OCI-LY3 (cell line): ENCODE measurements at regions not wholly inside any gene's neighbourhood (a gene's known extent, or its start where the extent isn't known, plus 50 kb on each side); places are given as distances from the start of the nearest gene placed in this dataset.
"Not testable (repeated sequence)": the region's sequence is repeated elsewhere in the genome, so short reads cannot be mapped to it uniquely, and the experiment has no call there.

Experiments used
- H2AFZ ChIP-seq: fragments of 200-600, 300-600 bp; shearing (Covaris generic); 2 replicates; pipeline ENCODE4 v1.6.0; 2014; ENCODE audit warnings: antibody characterized with exemption, low read depth, low read length
- H3K27ac ChIP-seq: fragments of 200-600, 300-600 bp; sonication (generic); 2 replicates; pipeline ENCODE4 v1.5.1; 2014; ENCODE audit warnings: mild to moderate bottlenecking, low read length, moderate library complexity, mixed read lengths
- H3K27me3 ChIP-seq: fragments of 200-600, 300-600 bp; sonication (generic); 2 replicates; pipeline ENCODE4 v1.6.1; 2014; ENCODE audit warnings: low read depth, low read length, mixed read lengths
- H3K36me3 ChIP-seq: fragments of 200-600, 300-600 bp; sonication (generic); replicated peaks from 2 replicates; pipeline ENCODE3; 2014; ENCODE audit warnings: low read depth, low read length, mixed read lengths
- H3K4me1 ChIP-seq: fragments of 300-600, 200-600 bp; sonication (generic); 2 replicates; pipeline ENCODE4 v1.6.1; 2014; ENCODE audit warnings: low read length, mixed read lengths
- H3K4me2 ChIP-seq: fragments of 200-600, 300-600 bp; sonication (generic); 2 replicates; pipeline ENCODE4 v1.6.1; 2014; ENCODE audit warnings: low read length, mixed read lengths
- H3K4me3 ChIP-seq: fragments of 300-600, 200-600 bp; sonication (generic); 2 replicates; pipeline ENCODE4 v1.5.1; 2014; ENCODE audit warnings: antibody characterized with exemption, mild to moderate bottlenecking, low read length, moderate library complexity
- H3K79me2 ChIP-seq: fragments of 300-600, 200-600 bp; shearing (Covaris generic); 2 replicates; pipeline ENCODE4 v1.6.1; 2014; ENCODE audit warnings: mild to moderate bottlenecking, low read length, mixed read lengths
- H3K9ac ChIP-seq: fragments of 300-600, 200-600 bp; shearing (Covaris generic); 2 replicates; pipeline ENCODE4 v1.6.0; 2014; ENCODE audit warnings: mild to moderate bottlenecking, low read length, moderate library complexity
- H3K9me3 ChIP-seq: fragments of 200-600, 300-600 bp; shearing (Covaris generic); 2 replicates; pipeline ENCODE4 v1.6.1; 2014; ENCODE audit warnings: low read length, mixed read lengths; ENCODE audit not compliant: insufficient read depth
- H4K20me1 ChIP-seq: fragments of 200-600, 300-600 bp; sonication (generic); 2 replicates; pipeline ENCODE4 v1.6.1; 2016; ENCODE audit warnings: low read length, mixed read lengths; ENCODE audit not compliant: insufficient read depth
- CTCF ChIP-seq: fragments of 200-600, 300-600 bp; sonication (generic); IDR thresholded peaks from 2 replicates; pipeline ENCODE4 v1.5.1; 2014; ENCODE audit warnings: antibody characterized with exemption, low read length, low read depth
- EZH2phosphoT487 ChIP-seq: fragments of 200-600 bp; shearing (Covaris generic); IDR thresholded peaks from 2 replicates; pipeline ENCODE4 v1.6.1; 2018; ENCODE audit warnings: antibody characterized with exemption, mixed run types, low read depth

DNA sequence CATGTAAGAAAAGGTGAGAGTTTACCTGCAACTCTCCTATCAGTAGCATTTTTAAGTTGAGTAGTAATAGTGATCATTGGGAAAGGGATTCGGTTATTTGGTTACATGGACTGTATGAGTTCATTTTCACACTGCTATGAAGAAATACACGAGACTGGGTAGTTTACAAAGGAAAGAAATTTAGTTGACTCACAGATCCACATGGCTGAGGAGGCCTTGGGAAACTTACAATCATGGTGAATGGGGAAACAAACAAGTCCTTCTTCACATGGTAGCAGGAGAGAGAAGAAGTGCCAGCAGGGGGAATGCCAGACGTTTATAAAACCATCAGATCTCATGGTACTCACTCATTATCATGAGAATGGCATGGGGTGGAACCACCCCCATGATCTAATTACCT, 59.3 kb upstream of the FBXO28 start:
- no peaks in the 10 kb centered on the region for H3K9me3 ChIP-seq
- H3K36me3 ChIP-seq: no peaks in the 10 kb centered on the region
- H3K27me3 ChIP-seq: 0 out of 2 replicates have a peak, but pooled peaks cover 3% of the 10 kb centered on the region
- H3K4me3 ChIP-seq: no peak overlapping the region
- H3K4me1 ChIP-seq: peaks cover 4% of the 10 kb centered on the region
- H3K79me2 ChIP-seq: no peaks in the 10 kb centered on the region
- no peaks in the 10 kb centered on the region for H4K20me1 ChIP-seq
- no peak overlapping the region for H2AFZ ChIP-seq
- TF ChIP-seq EZH2phosphoT487 (no peak), CTCF (no peak)
- no peak overlapping the region for H3K4me2 ChIP-seq
- no peak overlapping the region for H3K27ac ChIP-seq
- no peak overlapping the region for H3K9ac ChIP-seq

GRCh38 chr1:224054012-224054411, 59.9 kb upstream of the FBXO28 start:
- Histone ChIP-seq H2AFZ (no peak overlapping the region), H4K20me1 (no peaks in the 10 kb centered on the region), H3K4me3 (no peak overlapping the region), H3K4me2 (no peak overlapping the region), H3K9me3 (no peaks in the 10 kb centered on the region), H3K9ac (no peak overlapping the region), H3K27ac (no peak overlapping the region), H3K36me3 (no peaks in the 10 kb centered on the region), H3K4me1 (peaks cover 4% of the 10 kb centered on the region), H3K27me3 (0 out of 2 replicates have a peak, but pooled peaks cover 5% of the 10 kb centered on the region), H3K79me2 (no peaks in the 10 kb centered on the region)
- TF ChIP-seq CTCF (no peak), EZH2phosphoT487 (no peak)

DNA sequence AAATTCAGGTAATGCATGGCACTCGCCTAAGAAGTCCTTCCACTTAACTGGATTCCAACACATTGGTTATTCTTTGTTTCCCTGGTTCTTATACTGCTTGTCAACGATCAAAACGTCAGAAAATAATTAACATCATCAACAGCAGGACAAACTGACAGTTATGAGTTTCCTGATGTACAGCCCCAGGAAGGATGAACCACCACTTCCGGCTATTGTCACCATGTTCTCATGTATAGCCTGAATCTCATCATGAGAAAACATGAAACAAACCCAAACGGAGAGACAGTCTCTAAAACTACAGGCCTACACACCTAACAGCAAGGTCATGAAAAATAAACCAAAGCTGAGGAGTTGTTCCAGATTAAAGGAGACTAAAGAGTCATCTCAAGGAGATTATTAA, 60.5 kb upstream of the FBXO28 start:
- Histone ChIP-seq H3K27ac (no peak overlapping the region), H4K20me1 (no peaks in the 10 kb centered on the region), H3K9me3 (no peaks in the 10 kb centered on the region), H3K79me2 (no peaks in the 10 kb centered on the region), H2AFZ (no peak overlapping the region), H3K9ac (no peak overlapping the region), H3K4me2 (no peak overlapping the region), H3K4me1 (peaks cover 4% of the 10 kb centered on the region), H3K4me3 (no peak overlapping the region), H3K36me3 (no peaks in the 10 kb centered on the region), H3K27me3 (0 out of 2 replicates have a peak, but pooled peaks cover 5% of the 10 kb centered on the region)
- TF ChIP-seq EZH2phosphoT487: no peak
- no peak for TF ChIP-seq CTCF

GRCh38 chr1:224052772-224053171, 61.1 kb upstream of the FBXO28 start:
- Histone ChIP-seq H3K9me3 (no peaks in the 10 kb centered on the region), H3K79me2 (no peaks in the 10 kb centered on the region), H3K27ac (no peak overlapping the region), H3K9ac (no peak overlapping the region), H3K4me2 (no peak overlapping the region), H2AFZ (no peak overlapping the region), H3K36me3 (no peaks in the 10 kb centered on the region), H3K4me3 (no peak overlapping the region), H4K20me1 (no peaks in the 10 kb centered on the region), H3K4me1 (peaks cover 4% of the 10 kb centered on the region), H3K27me3 (0 out of 2 replicates have a peak, but pooled peaks cover 5% of the 10 kb centered on the region)
- no peak for TF ChIP-seq CTCF
- TF ChIP-seq EZH2phosphoT487: no peak

GRCh38 chr1:224051782-224052181, 62.1 kb upstream of the FBXO28 start:
- not testable (repeated sequence) for H2AFZ ChIP-seq, H3K4me3 ChIP-seq, H3K36me3 ChIP-seq, H4K20me1 ChIP-seq, H3K4me2 ChIP-seq, H3K9ac ChIP-seq, H3K27ac ChIP-seq, H3K4me1 ChIP-seq, H3K9me3 ChIP-seq, H3K27me3 ChIP-seq, H3K79me2 ChIP-seq
